ENCODE measurements at regions not wholly inside any gene's neighbourhood (a gene's known extent, or its start where the extent isn't known, plus 50 kb on each side); places are given as distances from the start of the nearest gene placed in this dataset.
A peak's percentile ranks its signal among the peaks of the same experiment; 100 is the strongest.

DNA sequence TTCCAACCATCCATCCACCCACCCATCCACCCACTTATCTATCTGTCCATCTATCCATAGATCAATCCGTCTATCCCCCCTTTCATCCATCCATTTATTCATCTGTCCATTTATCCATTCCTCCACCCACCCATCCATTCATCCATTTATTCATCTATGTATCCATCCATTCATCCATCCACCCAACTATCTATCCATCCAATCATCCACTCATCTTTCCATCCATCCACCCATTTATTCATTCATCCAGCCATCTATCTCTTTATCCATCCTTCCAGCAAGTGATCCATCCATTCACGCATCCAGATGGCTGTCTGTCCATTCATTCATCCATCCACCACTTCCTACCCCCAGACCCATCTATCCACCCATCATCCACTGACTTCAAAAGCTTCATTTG lies 84.0 kb upstream of the CD99 start:
- CTCF ChIA-PET, result no interaction called here

DNA sequence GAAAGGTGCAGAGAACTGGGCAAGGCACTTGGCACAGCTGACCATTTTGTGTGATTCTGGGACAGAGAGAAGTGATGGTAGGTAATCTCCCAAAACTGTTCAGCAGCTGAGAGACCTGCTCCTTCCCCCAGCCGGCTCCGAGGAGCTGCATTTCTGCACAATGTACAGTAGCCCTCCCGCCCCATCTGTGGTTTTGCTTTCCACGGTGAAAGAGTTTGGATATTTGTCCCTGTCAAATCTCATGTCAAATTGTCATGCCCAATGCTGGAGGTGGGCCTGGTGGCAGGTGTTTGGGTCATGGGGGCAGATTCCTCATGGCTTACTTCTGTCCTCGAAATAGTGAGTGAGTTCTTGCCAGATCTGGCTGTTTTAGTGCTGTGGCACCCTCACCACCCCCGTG lies 90.5 kb upstream of the CD99 start:
- CTCF ChIA-PET, result no interaction called here
- H3K27ac ChIP-seq (ENCODE audit: extremely low read depth, low read depth, low read length), result no peak overlapping the region
- H3K4me3 ChIP-seq (ENCODE audit: low read depth, low read length), result no peak overlapping the region
- POLR2A ChIA-PET, result no interaction called here
- TF ChIP-seq ZNF530 (tag by site-specific recombination; IDR thresholded peaks at IDR 0.05; ENCODE audit: low read depth), result no peak
- TF ChIP-seq, protein P1, sequence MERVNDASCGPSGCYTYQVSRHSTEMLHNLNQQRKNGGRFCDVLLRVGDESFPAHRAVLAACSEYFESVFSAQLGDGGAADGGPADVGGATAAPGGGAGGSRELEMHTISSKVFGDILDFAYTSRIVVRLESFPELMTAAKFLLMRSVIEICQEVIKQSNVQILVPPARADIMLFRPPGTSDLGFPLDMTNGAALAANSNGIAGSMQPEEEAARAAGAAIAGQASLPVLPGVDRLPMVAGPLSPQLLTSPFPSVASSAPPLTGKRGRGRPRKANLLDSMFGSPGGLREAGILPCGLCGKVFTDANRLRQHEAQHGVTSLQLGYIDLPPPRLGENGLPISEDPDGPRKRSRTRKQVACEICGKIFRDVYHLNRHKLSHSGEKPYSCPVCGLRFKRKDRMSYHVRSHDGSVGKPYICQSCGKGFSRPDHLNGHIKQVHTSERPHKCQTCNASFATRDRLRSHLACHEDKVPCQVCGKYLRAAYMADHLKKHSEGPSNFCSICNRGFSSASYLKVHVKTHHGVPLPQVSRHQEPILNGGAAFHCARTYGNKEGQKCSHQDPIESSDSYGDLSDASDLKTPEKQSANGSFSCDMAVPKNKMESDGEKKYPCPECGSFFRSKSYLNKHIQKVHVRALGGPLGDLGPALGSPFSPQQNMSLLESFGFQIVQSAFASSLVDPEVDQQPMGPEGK (tag by site-specific recombination; IDR thresholded peaks at IDR 0.05), result no peak
- TF ChIP-seq, protein P2, sequence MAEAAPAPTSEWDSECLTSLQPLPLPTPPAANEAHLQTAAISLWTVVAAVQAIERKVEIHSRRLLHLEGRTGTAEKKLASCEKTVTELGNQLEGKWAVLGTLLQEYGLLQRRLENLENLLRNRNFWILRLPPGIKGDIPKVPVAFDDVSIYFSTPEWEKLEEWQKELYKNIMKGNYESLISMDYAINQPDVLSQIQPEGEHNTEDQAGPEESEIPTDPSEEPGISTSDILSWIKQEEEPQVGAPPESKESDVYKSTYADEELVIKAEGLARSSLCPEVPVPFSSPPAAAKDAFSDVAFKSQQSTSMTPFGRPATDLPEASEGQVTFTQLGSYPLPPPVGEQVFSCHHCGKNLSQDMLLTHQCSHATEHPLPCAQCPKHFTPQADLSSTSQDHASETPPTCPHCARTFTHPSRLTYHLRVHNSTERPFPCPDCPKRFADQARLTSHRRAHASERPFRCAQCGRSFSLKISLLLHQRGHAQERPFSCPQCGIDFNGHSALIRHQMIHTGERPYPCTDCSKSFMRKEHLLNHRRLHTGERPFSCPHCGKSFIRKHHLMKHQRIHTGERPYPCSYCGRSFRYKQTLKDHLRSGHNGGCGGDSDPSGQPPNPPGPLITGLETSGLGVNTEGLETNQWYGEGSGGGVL (tag by site-specific recombination; IDR thresholded peaks at IDR 0.05), result no peak
- TF ChIP-seq ZNF677 (tag by site-specific recombination; IDR thresholded peaks at IDR 0.05), result no peak
- no peak for TF ChIP-seq YY2 (tag by site-specific recombination; IDR thresholded peaks at IDR 0.05)
- no peak for TF ChIP-seq ZNF140 (tag by site-specific recombination; IDR thresholded peaks at IDR 0.05)
- TF ChIP-seq, protein P3, sequence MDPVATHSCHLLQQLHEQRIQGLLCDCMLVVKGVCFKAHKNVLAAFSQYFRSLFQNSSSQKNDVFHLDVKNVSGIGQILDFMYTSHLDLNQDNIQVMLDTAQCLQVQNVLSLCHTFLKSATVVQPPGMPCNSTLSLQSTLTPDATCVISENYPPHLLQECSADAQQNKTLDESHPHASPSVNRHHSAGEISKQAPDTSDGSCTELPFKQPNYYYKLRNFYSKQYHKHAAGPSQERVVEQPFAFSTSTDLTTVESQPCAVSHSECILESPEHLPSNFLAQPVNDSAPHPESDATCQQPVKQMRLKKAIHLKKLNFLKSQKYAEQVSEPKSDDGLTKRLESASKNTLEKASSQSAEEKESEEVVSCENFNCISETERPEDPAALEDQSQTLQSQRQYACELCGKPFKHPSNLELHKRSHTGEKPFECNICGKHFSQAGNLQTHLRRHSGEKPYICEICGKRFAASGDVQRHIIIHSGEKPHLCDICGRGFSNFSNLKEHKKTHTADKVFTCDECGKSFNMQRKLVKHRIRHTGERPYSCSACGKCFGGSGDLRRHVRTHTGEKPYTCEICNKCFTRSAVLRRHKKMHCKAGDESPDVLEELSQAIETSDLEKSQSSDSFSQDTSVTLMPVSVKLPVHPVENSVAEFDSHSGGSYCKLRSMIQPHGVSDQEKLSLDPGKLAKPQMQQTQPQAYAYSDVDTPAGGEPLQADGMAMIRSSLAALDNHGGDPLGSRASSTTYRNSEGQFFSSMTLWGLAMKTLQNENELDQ (tag by site-specific recombination; IDR thresholded peaks at IDR 0.05; ENCODE audit: low read depth), result no peak
- peaks cover 0 to 7% of the 10 kb centered on the region in 2 experiments; a peak in 1 of 3 replicates for H3K36me3 ChIP-seq (ENCODE audit: control insufficient read depth in 2 of 2, insufficient read depth in 1 of 2, low read length in 2 of 2)
- no peaks in the 10 kb centered on the region for H3K4me1 ChIP-seq (ENCODE audit: control insufficient read depth, insufficient read depth, low read length)
- no peaks in the 10 kb centered on the region for H3K9me3 ChIP-seq (ENCODE audit: control insufficient read depth, insufficient read depth, low read depth, low read length)

More for the DNA sequence above, 84.0 kb upstream of the CD99 start:
- H3K4me1 ChIP-seq (ENCODE audit: control insufficient read depth, insufficient read depth, low read length), result 0 out of 2 replicates have a peak, but pooled peaks cover 3% of the 10 kb centered on the region
- POLR2A ChIA-PET, result no interaction called here
- H3K4me3 ChIP-seq (ENCODE audit: low read depth, low read length), result no peak overlapping the region
- no peaks in the 10 kb centered on the region for H3K9me3 ChIP-seq (ENCODE audit: control insufficient read depth, insufficient read depth, low read depth, low read length)
- TF ChIP-seq ZBTB17 (tag by site-specific recombination; IDR thresholded peaks at IDR 0.05) (0 out of 2 replicates have a peak, but pooled peaks have one; percentile 22), ZFP3 (tag by site-specific recombination; IDR thresholded peaks at IDR 0.05; ENCODE audit: low read depth) (no peak), ZNF366 (tag by site-specific recombination; conservative IDR thresholded peaks at IDR 0.05) (peak; percentile 93), ZNF785 (tag by site-specific recombination; IDR thresholded peaks at IDR 0.05) (no peak)
- H3K27ac ChIP-seq (ENCODE audit: extremely low read depth, low read depth, low read length), result no peak overlapping the region
- peaks cover 0 to 3% of the 10 kb centered on the region in 2 experiments; a peak in 1 of 3 replicates for H3K36me3 ChIP-seq (ENCODE audit: control insufficient read depth in 2 of 2, insufficient read depth in 1 of 2, low read length in 2 of 2)

DNA sequence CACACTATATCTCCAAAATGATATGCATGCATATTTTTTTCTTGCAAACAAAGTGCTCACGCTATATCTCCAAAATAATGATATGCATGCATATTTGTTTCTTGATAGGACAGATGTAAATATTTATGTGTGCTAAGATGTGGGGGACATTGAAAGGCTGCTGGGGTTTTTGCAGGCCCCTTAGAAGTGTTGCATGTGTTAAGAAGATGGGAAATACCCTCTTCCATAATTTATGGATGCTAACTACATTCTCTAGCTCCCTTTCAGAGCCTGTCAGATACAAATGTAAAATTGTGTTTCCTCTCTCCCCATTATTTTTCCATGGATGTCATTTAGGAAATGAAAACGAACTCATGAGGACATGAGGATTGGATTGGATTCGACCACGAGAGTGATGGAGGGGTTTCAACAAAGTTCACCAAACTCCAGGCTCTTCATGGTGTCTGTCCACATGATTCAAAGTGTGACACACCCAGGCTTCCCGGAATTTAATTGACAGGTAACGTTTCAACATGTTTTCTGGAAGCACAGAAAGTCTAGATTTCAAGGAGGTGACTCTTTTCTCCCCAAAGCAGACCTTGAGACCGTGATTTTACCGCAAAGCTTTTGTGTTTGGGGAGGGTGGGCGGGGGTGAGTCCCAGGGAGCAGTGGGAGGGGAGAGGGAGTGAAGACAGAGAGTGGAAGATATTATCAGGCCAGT lies 94.4 kb upstream of the CD99 start:
- H3K4me1 ChIP-seq (ENCODE audit: control insufficient read depth, insufficient read depth, low read length), result peaks cover 4% of the 10 kb centered on the region; the same call in 1 of the 2 replicates
- POLR2A ChIA-PET, result no interaction called here
- H3K9me3 ChIP-seq (ENCODE audit: control insufficient read depth, insufficient read depth, low read depth, low read length), result no peaks in the 10 kb centered on the region
- no peak overlapping the region for H3K27ac ChIP-seq (ENCODE audit: extremely low read depth, low read depth, low read length)
- CTCF ChIA-PET, result no interaction called here
- H3K4me3 ChIP-seq (ENCODE audit: low read depth, low read length), result no peak overlapping the region
- peaks cover 0 to 7% of the 10 kb centered on the region in 2 experiments; a peak in 1 of 3 replicates for H3K36me3 ChIP-seq (ENCODE audit: control insufficient read depth in 2 of 2, insufficient read depth in 1 of 2, low read length in 2 of 2)
- TF ChIP-seq, protein P4, sequence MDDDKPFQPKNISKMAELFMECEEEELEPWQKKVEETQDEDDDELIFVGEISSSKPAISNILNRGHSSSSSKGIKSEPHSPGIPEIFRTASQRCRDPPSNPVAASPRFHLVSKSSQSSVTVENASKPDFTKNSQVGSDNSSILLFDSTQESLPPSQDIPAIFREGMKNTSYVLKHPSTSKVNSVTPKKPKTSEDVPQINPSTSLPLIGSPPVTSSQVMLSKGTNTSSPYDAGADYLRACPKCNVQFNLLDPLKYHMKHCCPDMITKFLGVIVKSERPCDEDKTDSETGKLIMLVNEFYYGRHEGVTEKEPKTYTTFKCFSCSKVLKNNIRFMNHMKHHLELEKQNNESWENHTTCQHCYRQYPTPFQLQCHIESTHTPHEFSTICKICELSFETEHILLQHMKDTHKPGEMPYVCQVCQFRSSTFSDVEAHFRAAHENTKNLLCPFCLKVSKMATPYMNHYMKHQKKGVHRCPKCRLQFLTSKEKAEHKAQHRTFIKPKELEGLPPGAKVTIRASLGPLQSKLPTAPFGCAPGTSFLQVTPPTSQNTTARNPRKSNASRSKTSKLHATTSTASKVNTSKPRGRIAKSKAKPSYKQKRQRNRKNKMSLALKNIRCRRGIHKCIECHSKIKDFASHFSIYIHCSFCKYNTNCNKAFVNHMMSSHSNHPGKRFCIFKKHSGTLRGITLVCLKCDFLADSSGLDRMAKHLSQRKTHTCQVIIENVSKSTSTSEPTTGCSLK (tag by site-specific recombination; IDR thresholded peaks at IDR 0.05), result no peak
- TF ChIP-seq ZSCAN16 (tag by site-specific recombination; IDR thresholded peaks at IDR 0.05), result no peak
- no peak for TF ChIP-seq ZNF10 (tag by site-specific recombination; IDR thresholded peaks at IDR 0.05)
- TF ChIP-seq, protein P5, sequence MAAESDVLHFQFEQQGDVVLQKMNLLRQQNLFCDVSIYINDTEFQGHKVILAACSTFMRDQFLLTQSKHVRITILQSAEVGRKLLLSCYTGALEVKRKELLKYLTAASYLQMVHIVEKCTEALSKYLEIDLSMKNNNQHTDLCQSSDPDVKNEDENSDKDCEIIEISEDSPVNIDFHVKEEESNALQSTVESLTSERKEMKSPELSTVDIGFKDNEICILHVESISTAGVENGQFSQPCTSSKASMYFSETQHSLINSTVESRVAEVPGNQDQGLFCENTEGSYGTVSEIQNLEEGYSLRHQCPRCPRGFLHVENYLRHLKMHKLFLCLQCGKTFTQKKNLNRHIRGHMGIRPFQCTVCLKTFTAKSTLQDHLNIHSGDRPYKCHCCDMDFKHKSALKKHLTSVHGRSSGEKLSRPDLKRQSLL (tag by site-specific recombination; IDR thresholded peaks at IDR 0.05), result no peak
- TF ChIP-seq SALL2 (tag by site-specific recombination; IDR thresholded peaks at IDR 0.05; ENCODE audit: borderline replicate concordance), result no peak
- TF ChIP-seq MEIS1 (CRISPR knock-in tag; IDR thresholded peaks at IDR 0.05; ENCODE audit: borderline replicate concordance), result no peak
- TF ChIP-seq EGR2 (tag by site-specific recombination; IDR thresholded peaks at IDR 0.05; ENCODE audit: low read depth), result no peak
- TF ChIP-seq ZNF776 (tag by site-specific recombination; IDR thresholded peaks at IDR 0.05; ENCODE audit: borderline replicate concordance), result no peak

Data from HEK293 (cell line).